GM23338 (cell line): ENCODE measurements at regions not wholly inside any gene's neighbourhood (a gene's known extent, or its start where the extent isn't known, plus 50 kb on each side); places are given as distances from the start of the nearest gene placed in this dataset.

Experiments used
- ATAC-seq: fragments of 200-7000 bp; cut with Tn5 transposase; 3 replicates; pipeline ENCODE4 v1.9.1; 2020
- DNase-seq: peaks from one replicate; pipeline ENCODE4 v3.0.0-alpha.2; 2015; ENCODE audit warnings: low spot score
- H2AFZ ChIP-seq: fragments of 200-600 bp; sonication (generic); 2 replicates; pipeline ENCODE4 v1.8.0; 2016; ENCODE audit warnings: antibody characterized with exemption, mild to moderate bottlenecking, moderate library complexity
- H3F3A ChIP-seq: fragments of 200-600 bp; sonication (generic); replicated peaks from 2 replicates; pipeline ENCODE4 v1.8.0; 2017; ENCODE audit warnings: antibody characterized with exemption, mixed run types, low read depth
- H3K27ac ChIP-seq: fragments of 200-600 bp; sonication (generic); 2 replicates; pipeline ENCODE4 v1.6.1; 2016; ENCODE audit warnings: low read depth
- H3K27me3 ChIP-seq: fragments of 200-600 bp; sonication (generic); 2 replicates; pipeline ENCODE4 v1.8.0; 2016; ENCODE audit warnings: mild to moderate bottlenecking, mixed run types, moderate library complexity; ENCODE audit not compliant: insufficient read depth
- H3K36me3 ChIP-seq: fragments of 200-600 bp; sonication (generic); 2 replicates; pipeline ENCODE4 v1.8.0; 2016; ENCODE audit warnings: mild to moderate bottlenecking; ENCODE audit not compliant: insufficient read depth
- H3K4me1 ChIP-seq: fragments of 200-600 bp; sonication (generic); 2 replicates; pipeline ENCODE4 v1.8.0; 2016; ENCODE audit warnings: mild to moderate bottlenecking, moderate library complexity; ENCODE audit not compliant: insufficient read depth
- H3K4me2 ChIP-seq: fragments of 200-600 bp; sonication (generic); 2 replicates; pipeline ENCODE4 v1.7.1; 2017; ENCODE audit warnings: mixed run types
- H3K4me3 ChIP-seq: fragments of 200-600 bp; sonication (generic); 2 replicates; pipeline ENCODE4 v1.6.1; 2016; ENCODE audit warnings: mixed run types
- H3K79me2 ChIP-seq: fragments of 200-600 bp; sonication (generic); replicated peaks from 2 replicates; pipeline ENCODE4 v1.8.0; 2017; ENCODE audit warnings: mild to moderate bottlenecking; ENCODE audit not compliant: insufficient read depth
- H3K9me2 ChIP-seq: fragments of 200-600 bp; sonication (generic); 2 replicates; pipeline ENCODE4 v1.8.0; 2017; ENCODE audit not compliant: insufficient read depth
- H4K20me1 ChIP-seq: fragments of 200-600 bp; sonication (generic); replicated peaks from 2 replicates; pipeline ENCODE4 v1.8.0; 2017; ENCODE audit warnings: mild to moderate bottlenecking; ENCODE audit not compliant: insufficient read depth
- H3K27ac Mint-ChIP-seq: 2 replicates; pipeline ENCODE4 v1.8.0; 2020; ENCODE audit warnings: inconsistent platforms, mild to moderate bottlenecking, moderate library complexity, mixed read lengths
- H3K27me3 Mint-ChIP-seq: 3 replicates; pipeline ENCODE4 v1.8.0; 2022; ENCODE audit warnings: low read depth, mild to moderate bottlenecking, moderate library complexity, mixed read lengths, inconsistent platforms; ENCODE audit not compliant: insufficient read depth, poor library complexity
- H3K36me3 Mint-ChIP-seq: 3 replicates; pipeline ENCODE4 v1.8.0; 2021; ENCODE audit warnings: low read depth, mild to moderate bottlenecking, inconsistent platforms, moderate library complexity, mixed read lengths
- H3K4me1 Mint-ChIP-seq: 3 replicates; pipeline ENCODE4 v1.8.0; 2020; ENCODE audit warnings: mild to moderate bottlenecking, inconsistent platforms, mixed read lengths
- H3K4me3 Mint-ChIP-seq: 3 replicates; pipeline ENCODE4 v1.8.0; 2021; ENCODE audit warnings: moderate library complexity, mild to moderate bottlenecking, inconsistent platforms, mixed read lengths
- H3K9me3 Mint-ChIP-seq: 3 replicates; pipeline ENCODE4 v1.8.0; 2020; ENCODE audit warnings: moderate library complexity, mild to moderate bottlenecking, inconsistent platforms, mixed read lengths
- CREB1 ChIP-seq: fragments of 250-450 bp; sonication (Bioruptor Pico); IDR thresholded peaks from 2 replicates; pipeline ENCODE4 v1.5.0; 2020; ENCODE audit warnings: low read depth, mild to moderate bottlenecking, moderate library complexity
- EZH2 ChIP-seq: fragments of 200-600 bp; sonication (generic); IDR thresholded peaks from one replicate; pipeline ENCODE4 v1.8.0; 2017; ENCODE audit warnings: antibody characterized with exemption, mild to moderate bottlenecking, low read depth; ENCODE audit not compliant: unreplicated experiment
- EZH2phosphoT487 ChIP-seq: fragments of 200-600 bp; sonication (generic); IDR thresholded peaks from one replicate; pipeline ENCODE4 v1.8.1; 2018; ENCODE audit warnings: antibody characterized with exemption; ENCODE audit not compliant: unreplicated experiment
- JUNB ChIP-seq: IDR thresholded peaks from one replicate; pipeline ENCODE4 v1.6.1; 2016; ENCODE audit warnings: antibody characterized with exemption; ENCODE audit not compliant: unreplicated experiment
- NANOG ChIP-seq: IDR thresholded peaks from 2 replicates; pipeline ENCODE4 v1.6.1; 2016; ENCODE audit warnings: antibody characterized with exemption, borderline replicate concordance
- POLR2AphosphoS5 ChIP-seq: IDR thresholded peaks from 2 replicates; pipeline ENCODE4 v1.6.1; 2016; ENCODE audit warnings: antibody characterized with exemption, low read depth
- STAT1 ChIP-seq: IDR thresholded peaks from one replicate; pipeline ENCODE4 v1.6.1; 2016; ENCODE audit warnings: antibody characterized with exemption; ENCODE audit not compliant: unreplicated experiment
- ZNF331 ChIP-seq: fragments of 250-450 bp; sonication (Bioruptor Pico); IDR thresholded peaks from 2 replicates; pipeline ENCODE4 v1.5.0; 2020; ENCODE audit warnings: low read depth, mild to moderate bottlenecking, moderate library complexity
- TF ChIP-seq, protein P1 (sequence below): IDR thresholded peaks from one replicate; pipeline ENCODE4 v1.6.1; 2018; ENCODE audit warnings: antibody characterized with exemption; ENCODE audit not compliant: unreplicated experiment
- TF ChIP-seq, protein P2 (sequence below), 2 experiments: fragments of 200-600 bp in 1 of 2; sonication (generic) in 1 of 2; conservative IDR thresholded peaks; 2 replicates each; pipeline versions ENCODE4 v1.5.1 to v1.6.1; 2016 to 2017; ENCODE audit warnings: antibody characterized with exemption in 2 of 2, low read depth in 2 of 2, mild to moderate bottlenecking in 2 of 2, moderate library complexity in 1 of 2
- TF ChIP-seq, protein P3 (sequence below): IDR thresholded peaks from 2 replicates; pipeline ENCODE4 v1.6.1; 2016; ENCODE audit warnings: antibody characterized with exemption
- TF ChIP-seq, protein P4 (sequence below): fragments of 250-450 bp; sonication (Bioruptor Pico); IDR thresholded peaks from 2 replicates; pipeline ENCODE4 v1.5.0; 2020; ENCODE audit warnings: mild to moderate bottlenecking, moderate library complexity

DNA sequence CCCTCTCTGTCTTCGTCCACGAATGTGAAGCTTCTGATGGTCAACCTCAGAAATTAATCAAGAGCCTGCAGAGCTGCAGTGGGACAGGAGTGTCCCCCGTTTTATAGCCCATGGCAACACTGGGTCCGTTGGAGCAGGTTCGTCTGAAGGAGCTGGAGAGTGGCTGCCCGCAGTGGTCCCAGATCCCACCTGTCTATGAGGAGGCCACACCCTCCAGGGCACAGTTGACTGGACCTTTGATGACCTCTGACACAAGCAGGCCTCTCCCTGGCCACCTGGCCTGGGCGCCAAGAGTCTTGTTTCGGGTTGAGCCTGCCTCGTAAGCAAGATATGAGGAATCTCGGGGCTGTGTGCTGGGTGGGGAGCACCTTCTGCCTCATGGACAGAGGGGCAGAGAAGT lies 100.7 kb upstream of the SFSWAP start (continued):
- TF ChIP-seq, protein P1, sequence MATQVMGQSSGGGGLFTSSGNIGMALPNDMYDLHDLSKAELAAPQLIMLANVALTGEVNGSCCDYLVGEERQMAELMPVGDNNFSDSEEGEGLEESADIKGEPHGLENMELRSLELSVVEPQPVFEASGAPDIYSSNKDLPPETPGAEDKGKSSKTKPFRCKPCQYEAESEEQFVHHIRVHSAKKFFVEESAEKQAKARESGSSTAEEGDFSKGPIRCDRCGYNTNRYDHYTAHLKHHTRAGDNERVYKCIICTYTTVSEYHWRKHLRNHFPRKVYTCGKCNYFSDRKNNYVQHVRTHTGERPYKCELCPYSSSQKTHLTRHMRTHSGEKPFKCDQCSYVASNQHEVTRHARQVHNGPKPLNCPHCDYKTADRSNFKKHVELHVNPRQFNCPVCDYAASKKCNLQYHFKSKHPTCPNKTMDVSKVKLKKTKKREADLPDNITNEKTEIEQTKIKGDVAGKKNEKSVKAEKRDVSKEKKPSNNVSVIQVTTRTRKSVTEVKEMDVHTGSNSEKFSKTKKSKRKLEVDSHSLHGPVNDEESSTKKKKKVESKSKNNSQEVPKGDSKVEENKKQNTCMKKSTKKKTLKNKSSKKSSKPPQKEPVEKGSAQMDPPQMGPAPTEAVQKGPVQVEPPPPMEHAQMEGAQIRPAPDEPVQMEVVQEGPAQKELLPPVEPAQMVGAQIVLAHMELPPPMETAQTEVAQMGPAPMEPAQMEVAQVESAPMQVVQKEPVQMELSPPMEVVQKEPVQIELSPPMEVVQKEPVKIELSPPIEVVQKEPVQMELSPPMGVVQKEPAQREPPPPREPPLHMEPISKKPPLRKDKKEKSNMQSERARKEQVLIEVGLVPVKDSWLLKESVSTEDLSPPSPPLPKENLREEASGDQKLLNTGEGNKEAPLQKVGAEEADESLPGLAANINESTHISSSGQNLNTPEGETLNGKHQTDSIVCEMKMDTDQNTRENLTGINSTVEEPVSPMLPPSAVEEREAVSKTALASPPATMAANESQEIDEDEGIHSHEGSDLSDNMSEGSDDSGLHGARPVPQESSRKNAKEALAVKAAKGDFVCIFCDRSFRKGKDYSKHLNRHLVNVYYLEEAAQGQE, result no peak
- TF ChIP-seq, protein P2, sequence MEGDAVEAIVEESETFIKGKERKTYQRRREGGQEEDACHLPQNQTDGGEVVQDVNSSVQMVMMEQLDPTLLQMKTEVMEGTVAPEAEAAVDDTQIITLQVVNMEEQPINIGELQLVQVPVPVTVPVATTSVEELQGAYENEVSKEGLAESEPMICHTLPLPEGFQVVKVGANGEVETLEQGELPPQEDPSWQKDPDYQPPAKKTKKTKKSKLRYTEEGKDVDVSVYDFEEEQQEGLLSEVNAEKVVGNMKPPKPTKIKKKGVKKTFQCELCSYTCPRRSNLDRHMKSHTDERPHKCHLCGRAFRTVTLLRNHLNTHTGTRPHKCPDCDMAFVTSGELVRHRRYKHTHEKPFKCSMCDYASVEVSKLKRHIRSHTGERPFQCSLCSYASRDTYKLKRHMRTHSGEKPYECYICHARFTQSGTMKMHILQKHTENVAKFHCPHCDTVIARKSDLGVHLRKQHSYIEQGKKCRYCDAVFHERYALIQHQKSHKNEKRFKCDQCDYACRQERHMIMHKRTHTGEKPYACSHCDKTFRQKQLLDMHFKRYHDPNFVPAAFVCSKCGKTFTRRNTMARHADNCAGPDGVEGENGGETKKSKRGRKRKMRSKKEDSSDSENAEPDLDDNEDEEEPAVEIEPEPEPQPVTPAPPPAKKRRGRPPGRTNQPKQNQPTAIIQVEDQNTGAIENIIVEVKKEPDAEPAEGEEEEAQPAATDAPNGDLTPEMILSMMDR (conservative IDR thresholded peaks at IDR 0.05; ENCODE audit: low read depth in 2 of 2), result no peak

DNA sequence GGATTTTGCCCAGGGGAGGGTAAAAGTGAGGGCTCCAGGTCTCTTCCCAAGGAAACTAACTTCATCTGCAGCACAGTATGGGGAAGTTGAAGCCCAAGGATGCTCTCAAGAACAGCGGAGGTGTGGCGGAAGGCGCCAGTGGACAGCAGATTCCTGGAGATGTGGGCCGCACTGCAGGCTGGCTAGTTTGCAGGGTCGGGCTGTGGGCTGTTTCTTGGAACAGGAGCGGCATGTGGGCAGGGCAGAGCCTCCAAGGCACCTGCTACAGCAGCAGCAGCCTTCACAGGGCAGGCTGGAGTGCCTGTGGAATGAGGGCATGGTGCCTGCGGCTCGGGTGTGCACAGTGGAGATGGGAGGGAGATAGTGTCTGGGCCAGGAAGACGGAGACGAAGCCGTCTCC lies 100.0 kb upstream of the SFSWAP start:
- no peak overlapping the region for H3K4me3 ChIP-seq
- DNase-seq (no peak), ATAC-seq (no peak)
- no peak overlapping the region for H2AFZ ChIP-seq
- H3K79me2 ChIP-seq, result no peaks in the 10 kb centered on the region
- no peaks in the 10 kb centered on the region for H3K36me3 ChIP-seq
- Mint-ChIP-seq H3K36me3 (no peaks in the 10 kb centered on the region), H3K4me3 (no peak overlapping the region), H3K9me3 (no peaks in the 10 kb centered on the region; the same call in 2 of the 3 replicates), H3K27ac (no peak overlapping the region), H3K27me3 (peaks cover 11% of the 10 kb centered on the region), H3K4me1 (peaks cover 14% of the 10 kb centered on the region)
- peaks cover 7% of the 10 kb centered on the region; the same call in 1 of the 2 replicates for H3K4me1 ChIP-seq
- no peaks in the 10 kb centered on the region for H3F3A ChIP-seq
- H3K9me2 ChIP-seq, result no peaks in the 10 kb centered on the region
- no peaks in the 10 kb centered on the region for H3K27me3 ChIP-seq
- H4K20me1 ChIP-seq, result no peaks in the 10 kb centered on the region
- H3K4me2 ChIP-seq, result no peak overlapping the region
- H3K27ac ChIP-seq, result no peak overlapping the region
- TF ChIP-seq JUNB (no peak), EZH2 (no peak), EZH2phosphoT487 (no peak), NANOG (no peak), POLR2AphosphoS5 (no peak), CREB1 (CRISPR knock-in tag) (no peak), STAT1 (no peak), ZNF331 (CRISPR knock-in tag) (no peak)
- TF ChIP-seq, protein P3, sequence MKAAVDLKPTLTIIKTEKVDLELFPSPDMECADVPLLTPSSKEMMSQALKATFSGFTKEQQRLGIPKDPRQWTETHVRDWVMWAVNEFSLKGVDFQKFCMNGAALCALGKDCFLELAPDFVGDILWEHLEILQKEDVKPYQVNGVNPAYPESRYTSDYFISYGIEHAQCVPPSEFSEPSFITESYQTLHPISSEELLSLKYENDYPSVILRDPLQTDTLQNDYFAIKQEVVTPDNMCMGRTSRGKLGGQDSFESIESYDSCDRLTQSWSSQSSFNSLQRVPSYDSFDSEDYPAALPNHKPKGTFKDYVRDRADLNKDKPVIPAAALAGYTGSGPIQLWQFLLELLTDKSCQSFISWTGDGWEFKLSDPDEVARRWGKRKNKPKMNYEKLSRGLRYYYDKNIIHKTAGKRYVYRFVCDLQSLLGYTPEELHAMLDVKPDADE, result no peak
- TF ChIP-seq, protein P4, sequence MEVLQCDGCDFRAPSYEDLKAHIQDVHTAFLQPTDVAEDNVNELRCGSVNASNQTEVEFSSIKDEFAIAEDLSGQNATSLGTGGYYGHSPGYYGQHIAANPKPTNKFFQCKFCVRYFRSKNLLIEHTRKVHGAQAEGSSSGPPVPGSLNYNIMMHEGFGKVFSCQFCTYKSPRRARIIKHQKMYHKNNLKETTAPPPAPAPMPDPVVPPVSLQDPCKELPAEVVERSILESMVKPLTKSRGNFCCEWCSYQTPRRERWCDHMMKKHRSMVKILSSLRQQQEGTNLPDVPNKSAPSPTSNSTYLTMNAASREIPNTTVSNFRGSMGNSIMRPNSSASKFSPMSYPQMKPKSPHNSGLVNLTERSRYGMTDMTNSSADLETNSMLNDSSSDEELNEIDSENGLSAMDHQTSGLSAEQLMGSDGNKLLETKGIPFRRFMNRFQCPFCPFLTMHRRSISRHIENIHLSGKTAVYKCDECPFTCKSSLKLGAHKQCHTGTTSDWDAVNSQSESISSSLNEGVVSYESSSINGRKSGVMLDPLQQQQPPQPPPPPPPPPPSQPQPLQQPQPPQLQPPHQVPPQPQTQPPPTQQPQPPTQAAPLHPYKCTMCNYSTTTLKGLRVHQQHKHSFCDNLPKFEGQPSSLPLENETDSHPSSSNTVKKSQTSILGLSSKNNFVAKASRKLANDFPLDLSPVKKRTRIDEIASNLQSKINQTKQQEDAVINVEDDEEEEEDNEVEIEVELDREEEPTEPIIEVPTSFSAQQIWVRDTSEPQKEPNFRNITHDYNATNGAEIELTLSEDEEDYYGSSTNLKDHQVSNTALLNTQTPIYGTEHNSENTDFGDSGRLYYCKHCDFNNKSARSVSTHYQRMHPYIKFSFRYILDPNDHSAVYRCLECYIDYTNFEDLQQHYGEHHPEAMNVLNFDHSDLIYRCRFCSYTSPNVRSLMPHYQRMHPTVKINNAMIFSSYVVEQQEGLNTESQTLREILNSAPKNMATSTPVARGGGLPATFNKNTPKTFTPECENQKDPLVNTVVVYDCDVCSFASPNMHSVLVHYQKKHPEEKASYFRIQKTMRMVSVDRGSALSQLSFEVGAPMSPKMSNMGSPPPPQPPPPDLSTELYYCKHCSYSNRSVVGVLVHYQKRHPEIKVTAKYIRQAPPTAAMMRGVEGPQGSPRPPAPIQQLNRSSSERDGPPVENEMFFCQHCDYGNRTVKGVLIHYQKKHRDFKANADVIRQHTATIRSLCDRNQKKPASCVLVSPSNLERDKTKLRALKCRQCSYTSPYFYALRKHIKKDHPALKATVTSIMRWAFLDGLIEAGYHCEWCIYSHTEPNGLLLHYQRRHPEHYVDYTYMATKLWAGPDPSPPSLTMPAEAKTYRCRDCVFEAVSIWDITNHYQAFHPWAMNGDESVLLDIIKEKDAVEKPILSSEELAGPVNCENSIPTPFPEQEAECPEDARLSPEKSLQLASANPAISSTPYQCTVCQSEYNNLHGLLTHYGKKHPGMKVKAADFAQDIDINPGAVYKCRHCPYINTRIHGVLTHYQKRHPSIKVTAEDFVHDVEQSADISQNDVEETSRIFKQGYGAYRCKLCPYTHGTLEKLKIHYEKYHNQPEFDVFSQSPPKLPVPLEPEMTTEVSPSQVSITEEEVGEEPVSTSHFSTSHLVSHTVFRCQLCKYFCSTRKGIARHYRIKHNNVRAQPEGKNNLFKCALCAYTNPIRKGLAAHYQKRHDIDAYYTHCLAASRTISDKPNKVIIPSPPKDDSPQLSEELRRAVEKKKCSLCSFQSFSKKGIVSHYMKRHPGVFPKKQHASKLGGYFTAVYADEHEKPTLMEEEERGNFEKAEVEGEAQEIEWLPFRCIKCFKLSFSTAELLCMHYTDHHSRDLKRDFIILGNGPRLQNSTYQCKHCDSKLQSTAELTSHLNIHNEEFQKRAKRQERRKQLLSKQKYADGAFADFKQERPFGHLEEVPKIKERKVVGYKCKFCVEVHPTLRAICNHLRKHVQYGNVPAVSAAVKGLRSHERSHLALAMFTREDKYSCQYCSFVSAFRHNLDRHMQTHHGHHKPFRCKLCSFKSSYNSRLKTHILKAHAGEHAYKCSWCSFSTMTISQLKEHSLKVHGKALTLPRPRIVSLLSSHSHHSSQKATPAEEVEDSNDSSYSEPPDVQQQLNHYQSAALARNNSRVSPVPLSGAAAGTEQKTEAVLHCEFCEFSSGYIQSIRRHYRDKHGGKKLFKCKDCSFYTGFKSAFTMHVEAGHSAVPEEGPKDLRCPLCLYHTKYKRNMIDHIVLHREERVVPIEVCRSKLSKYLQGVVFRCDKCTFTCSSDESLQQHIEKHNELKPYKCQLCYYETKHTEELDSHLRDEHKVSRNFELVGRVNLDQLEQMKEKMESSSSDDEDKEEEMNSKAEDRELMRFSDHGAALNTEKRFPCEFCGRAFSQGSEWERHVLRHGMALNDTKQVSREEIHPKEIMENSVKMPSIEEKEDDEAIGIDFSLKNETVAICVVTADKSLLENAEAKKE (CRISPR knock-in tag), result no peak
